WERI-Rb-1 (cell line): ENCODE measurements at regions not wholly inside any gene's neighbourhood (a gene's known extent, or its start where the extent isn't known, plus 50 kb on each side); places are given as distances from the start of the nearest gene placed in this dataset.

ENCODE experiments used
- DNase-seq: peaks from one replicate; pipeline ENCODE4 v3.0.0-alpha.2; 2020
- H3K27ac ChIP-seq: fragments of 250-450 bp; sonication (Bioruptor Pico); 2 replicates; pipeline ENCODE4 v1.5.1; 2020; ENCODE audit warnings: mild to moderate bottlenecking, moderate library complexity
- H3K27me3 ChIP-seq: fragments of 250-450 bp; sonication (Bioruptor Pico); 2 replicates; pipeline ENCODE4 v1.5.1; 2021; ENCODE audit warnings: mild to moderate bottlenecking, low read depth, moderate library complexity; ENCODE audit not compliant: insufficient read depth, severe bottlenecking
- H3K36me3 ChIP-seq: fragments of 250-450 bp; sonication (Bioruptor Pico); 2 replicates; pipeline ENCODE4 v1.5.1; 2020; ENCODE audit warnings: mild to moderate bottlenecking, moderate library complexity
- H3K4me3 ChIP-seq: 2 replicates; pipeline ENCODE4 v1.5.1; 2011; ENCODE audit warnings: low read depth, mild to moderate bottlenecking, control low read depth, low read length
- H3K9me3 ChIP-seq: fragments of 250-450 bp; sonication (Bioruptor Pico); 2 replicates; pipeline ENCODE4 v1.5.1; 2021; ENCODE audit warnings: mild to moderate bottlenecking, moderate library complexity; ENCODE audit not compliant: severe bottlenecking
- TF ChIP-seq, protein P1 (sequence below): IDR thresholded peaks from 2 replicates; pipeline ENCODE4 v1.5.1; 2011; ENCODE audit warnings: low read depth, mild to moderate bottlenecking, control low read depth, inconsistent platforms, low read length

DNA sequence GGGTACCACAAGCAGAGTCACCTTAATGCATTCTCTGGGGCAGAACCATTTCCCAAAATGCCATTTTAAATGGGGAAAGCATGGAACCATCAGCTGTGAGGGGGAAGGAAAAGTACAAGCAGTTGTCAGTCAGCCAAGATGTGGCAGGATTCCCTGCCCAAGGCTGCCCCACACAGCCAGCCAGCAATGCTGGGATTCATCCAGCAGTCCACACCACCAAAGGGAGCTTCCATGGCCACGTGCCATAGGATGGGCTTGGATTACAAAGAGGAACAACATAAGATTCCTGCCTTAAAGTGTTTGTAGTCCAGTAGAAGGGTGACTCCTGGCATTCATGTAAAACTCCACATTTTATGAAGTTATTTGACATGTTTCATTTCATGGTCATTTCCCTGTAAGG lies 233.3 kb downstream of the SHOX2 start:
- DNase-seq, result no peak
- Histone ChIP-seq H3K27ac (no peak overlapping the region), H3K4me3 (no peak overlapping the region)

DNA sequence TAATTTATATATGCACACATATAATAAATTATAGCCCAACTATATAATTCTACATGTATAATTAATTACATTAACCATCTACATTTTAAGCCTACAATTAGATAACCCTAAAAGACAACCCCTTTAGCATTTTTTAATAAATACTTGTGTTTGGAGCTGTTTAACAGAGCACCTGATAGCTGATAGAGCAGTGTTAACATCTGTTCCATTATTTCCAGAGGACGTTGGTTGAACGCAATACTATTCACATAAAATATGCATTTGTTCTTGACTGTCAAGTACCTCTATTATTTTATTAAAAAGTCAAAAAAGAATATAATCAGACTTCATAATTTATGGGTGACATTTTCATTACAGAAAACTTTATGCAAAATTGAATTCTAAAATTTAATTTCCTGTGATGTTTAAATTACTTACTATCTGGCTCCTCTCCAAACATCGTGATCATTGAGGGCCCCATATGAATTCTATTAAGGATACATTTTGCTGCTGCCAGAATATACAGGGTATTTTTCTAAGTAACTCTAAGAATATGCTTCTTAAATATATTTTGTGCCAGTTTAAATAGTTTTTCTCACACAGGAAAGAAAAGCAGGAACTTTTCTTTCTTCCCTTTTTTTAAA lies 234.3 kb downstream of the SHOX2 start:
- H3K27me3 ChIP-seq, result no peaks in the 10 kb centered on the region
- DNase-seq, result no peak
- no peaks in the 10 kb centered on the region for H3K36me3 ChIP-seq
- H3K27ac ChIP-seq, result no peak overlapping the region
- H3K9me3 ChIP-seq, result no peaks in the 10 kb centered on the region
- TF ChIP-seq, protein P1, sequence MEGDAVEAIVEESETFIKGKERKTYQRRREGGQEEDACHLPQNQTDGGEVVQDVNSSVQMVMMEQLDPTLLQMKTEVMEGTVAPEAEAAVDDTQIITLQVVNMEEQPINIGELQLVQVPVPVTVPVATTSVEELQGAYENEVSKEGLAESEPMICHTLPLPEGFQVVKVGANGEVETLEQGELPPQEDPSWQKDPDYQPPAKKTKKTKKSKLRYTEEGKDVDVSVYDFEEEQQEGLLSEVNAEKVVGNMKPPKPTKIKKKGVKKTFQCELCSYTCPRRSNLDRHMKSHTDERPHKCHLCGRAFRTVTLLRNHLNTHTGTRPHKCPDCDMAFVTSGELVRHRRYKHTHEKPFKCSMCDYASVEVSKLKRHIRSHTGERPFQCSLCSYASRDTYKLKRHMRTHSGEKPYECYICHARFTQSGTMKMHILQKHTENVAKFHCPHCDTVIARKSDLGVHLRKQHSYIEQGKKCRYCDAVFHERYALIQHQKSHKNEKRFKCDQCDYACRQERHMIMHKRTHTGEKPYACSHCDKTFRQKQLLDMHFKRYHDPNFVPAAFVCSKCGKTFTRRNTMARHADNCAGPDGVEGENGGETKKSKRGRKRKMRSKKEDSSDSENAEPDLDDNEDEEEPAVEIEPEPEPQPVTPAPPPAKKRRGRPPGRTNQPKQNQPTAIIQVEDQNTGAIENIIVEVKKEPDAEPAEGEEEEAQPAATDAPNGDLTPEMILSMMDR, result no peak
- H3K4me3 ChIP-seq, result no peak overlapping the region

More for the DNA sequence above, 233.3 kb downstream of the SHOX2 start:
- H3K27me3 ChIP-seq, result no peaks in the 10 kb centered on the region
- TF ChIP-seq, protein P1, result no peak
- H3K9me3 ChIP-seq, result no peaks in the 10 kb centered on the region
- no peaks in the 10 kb centered on the region for H3K36me3 ChIP-seq

DNA sequence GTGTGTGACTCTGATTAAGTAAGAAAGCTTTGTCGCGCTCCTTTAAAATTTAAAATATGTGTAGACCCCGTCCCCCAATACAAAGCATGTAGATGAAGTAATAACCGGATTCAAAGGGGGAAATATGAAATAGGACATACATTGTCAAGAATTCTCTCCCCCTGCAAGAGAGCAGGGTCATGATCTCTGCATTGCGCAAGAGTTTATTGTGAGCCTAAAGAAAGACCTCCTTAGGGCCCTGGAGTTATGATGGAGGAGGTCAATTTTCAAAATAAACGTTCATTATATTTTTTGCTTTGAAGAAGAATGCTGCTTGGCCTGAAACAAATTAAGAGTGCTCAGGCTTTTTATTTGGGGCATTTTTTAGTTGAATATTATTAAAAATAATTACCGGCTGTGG lies 235.0 kb downstream of the SHOX2 start:
- Histone ChIP-seq H3K27me3 (no peaks in the 10 kb centered on the region), H3K36me3 (no peaks in the 10 kb centered on the region), H3K4me3 (no peak overlapping the region), H3K9me3 (no peaks in the 10 kb centered on the region), H3K27ac (no peak overlapping the region)
- TF ChIP-seq, protein P1, result no peak
- no peak for DNase-seq

DNA sequence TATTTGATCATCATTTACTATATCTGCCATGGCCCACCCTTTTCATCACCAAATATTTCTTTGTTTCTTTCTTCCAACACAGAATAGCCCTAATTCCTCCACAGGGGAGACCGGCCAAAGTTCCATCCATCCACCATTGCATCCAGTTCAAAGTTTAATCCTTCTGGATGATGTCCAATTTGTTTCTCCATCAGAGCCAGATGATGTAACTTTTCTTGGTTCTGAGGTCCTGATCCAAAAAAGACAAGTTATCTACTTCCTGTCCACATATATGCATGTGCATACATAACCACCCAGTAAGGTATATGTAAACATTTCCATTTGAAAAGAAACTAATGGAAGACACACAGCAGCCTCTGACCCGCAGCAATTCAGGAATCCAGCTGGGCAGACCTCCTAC lies 237.3 kb downstream of the SHOX2 start:
- Histone ChIP-seq H3K9me3 (no peaks in the 10 kb centered on the region), H3K36me3 (no peaks in the 10 kb centered on the region), H3K27ac (no peak overlapping the region), H3K4me3 (no peak overlapping the region), H3K27me3 (no peaks in the 10 kb centered on the region)
- DNase-seq, result no peak
- TF ChIP-seq, protein P1, result no peak

DNA sequence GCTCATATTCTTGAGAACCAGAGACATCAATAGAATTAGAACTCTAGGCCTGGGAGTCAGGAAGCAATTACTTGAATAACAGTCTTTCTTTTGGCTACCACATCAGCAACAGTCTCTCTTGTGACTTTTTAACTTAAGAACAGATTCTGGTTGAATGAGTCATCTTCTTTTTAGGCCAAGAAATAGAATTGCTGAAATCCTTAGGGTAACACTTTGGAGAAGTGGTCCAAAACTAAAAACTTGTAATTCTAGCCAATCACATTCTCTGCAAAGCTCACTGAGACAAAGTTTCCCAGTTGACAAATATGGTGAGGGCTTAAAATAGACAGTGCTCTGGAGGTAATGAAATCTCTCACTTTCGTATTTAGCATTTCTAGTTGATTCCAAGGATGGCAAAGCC lies 238.0 kb downstream of the SHOX2 start:
- Histone ChIP-seq H3K27ac (no peak overlapping the region), H3K9me3 (no peaks in the 10 kb centered on the region), H3K36me3 (no peaks in the 10 kb centered on the region), H3K27me3 (no peaks in the 10 kb centered on the region), H3K4me3 (no peak overlapping the region)
- TF ChIP-seq, protein P1, result no peak
- DNase-seq, result no peak

DNA sequence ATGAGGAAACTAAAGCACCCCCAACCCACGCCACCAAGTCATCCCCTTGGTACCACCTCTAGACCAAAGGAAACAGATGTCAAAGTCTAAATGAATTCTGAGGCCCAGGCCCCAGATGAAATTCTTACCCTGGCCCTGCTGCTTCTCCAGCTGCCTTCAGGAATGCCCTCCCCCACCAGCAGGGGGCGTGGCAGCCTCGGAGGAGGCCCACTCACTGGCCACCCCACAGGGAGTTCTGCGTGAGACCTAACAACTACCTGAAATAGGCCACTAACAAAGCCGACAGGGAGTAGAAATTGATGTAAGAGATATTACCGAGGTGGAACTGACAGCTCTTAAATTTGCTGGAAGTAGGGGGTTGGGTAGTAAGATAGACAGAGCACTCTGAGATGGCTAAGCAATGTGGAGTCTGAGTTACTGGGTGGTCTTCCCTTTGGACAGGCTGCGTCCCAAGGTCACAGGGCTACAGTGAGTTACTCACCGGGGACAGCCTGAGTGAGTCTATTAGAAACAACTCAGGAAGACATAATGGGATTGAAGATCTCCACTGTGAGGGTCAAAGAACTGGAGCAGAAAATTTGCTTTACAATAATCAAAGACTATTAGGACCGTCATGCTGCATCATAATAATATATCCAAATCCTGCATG lies 240.7 kb downstream of the SHOX2 start:
- Histone ChIP-seq H3K36me3 (no peaks in the 10 kb centered on the region), H3K27me3 (no peaks in the 10 kb centered on the region), H3K27ac (no peak overlapping the region), H3K4me3 (no peak overlapping the region), H3K9me3 (no peaks in the 10 kb centered on the region)
- TF ChIP-seq, protein P1, result peak; percentile 88
- peak; percentile 76 for DNase-seq
